ENCODE measurements at regions not wholly inside any gene's neighbourhood (a gene's known extent, or its start where the extent isn't known, plus 50 kb on each side); places are given as distances from the start of the nearest gene placed in this dataset.

GRCh38 chr16:52731219-52731875 is 184.4 kb upstream of the TOX3 start:
- TF ChIP-seq, protein P1, sequence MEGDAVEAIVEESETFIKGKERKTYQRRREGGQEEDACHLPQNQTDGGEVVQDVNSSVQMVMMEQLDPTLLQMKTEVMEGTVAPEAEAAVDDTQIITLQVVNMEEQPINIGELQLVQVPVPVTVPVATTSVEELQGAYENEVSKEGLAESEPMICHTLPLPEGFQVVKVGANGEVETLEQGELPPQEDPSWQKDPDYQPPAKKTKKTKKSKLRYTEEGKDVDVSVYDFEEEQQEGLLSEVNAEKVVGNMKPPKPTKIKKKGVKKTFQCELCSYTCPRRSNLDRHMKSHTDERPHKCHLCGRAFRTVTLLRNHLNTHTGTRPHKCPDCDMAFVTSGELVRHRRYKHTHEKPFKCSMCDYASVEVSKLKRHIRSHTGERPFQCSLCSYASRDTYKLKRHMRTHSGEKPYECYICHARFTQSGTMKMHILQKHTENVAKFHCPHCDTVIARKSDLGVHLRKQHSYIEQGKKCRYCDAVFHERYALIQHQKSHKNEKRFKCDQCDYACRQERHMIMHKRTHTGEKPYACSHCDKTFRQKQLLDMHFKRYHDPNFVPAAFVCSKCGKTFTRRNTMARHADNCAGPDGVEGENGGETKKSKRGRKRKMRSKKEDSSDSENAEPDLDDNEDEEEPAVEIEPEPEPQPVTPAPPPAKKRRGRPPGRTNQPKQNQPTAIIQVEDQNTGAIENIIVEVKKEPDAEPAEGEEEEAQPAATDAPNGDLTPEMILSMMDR (IDR thresholded peaks at IDR 0.05): no peak
- Histone ChIP-seq H3K27me3 (no peaks in the 10 kb centered on the region), H3K27ac (no peak overlapping the region), H3K36me3 (no peaks in the 10 kb centered on the region), H3K9me3 (no peaks in the 10 kb centered on the region), H3K4me1 (ENCODE audit: control insufficient read depth in 1 of 2, insufficient read depth in 1 of 2, low read depth in 1 of 2, low read length in 1 of 2) (peaks cover 10 to 15% of the 10 kb centered on the region in 2 experiments), H3K4me3 (ENCODE audit: low read depth in 1 of 2, low read length in 1 of 2) (no peak overlapping the region)

DNA sequence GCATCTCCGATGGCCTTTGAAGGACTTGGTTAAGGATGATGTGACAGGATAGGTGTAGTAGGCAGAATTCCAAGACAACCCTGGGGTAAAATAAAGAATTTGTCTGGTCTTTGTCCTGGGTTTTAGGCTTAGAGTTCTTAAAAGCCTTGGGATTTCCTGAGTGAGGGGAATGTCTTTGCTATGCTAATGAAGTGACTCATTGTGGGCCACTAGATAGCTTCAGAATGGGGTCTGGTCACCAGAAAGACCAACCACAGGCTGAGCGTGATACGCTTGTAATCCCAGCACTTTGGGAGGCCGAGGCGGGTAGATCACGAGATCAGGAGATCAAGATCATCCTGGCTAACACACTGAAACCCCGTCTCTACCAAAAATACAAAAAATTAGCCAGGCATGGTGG is 182.8 kb upstream of the TOX3 start:
- TF ChIP-seq, protein P1 (IDR thresholded peaks at IDR 0.05): no peak
- Histone ChIP-seq H3K36me3 (no peaks in the 10 kb centered on the region), H3K4me1 (ENCODE audit: control insufficient read depth in 1 of 2, insufficient read depth in 1 of 2, low read depth in 1 of 2, low read length in 1 of 2) (peaks cover 10 to 15% of the 10 kb centered on the region in 2 experiments), H3K27me3 (no peaks in the 10 kb centered on the region), H3K9me3 (no peaks in the 10 kb centered on the region), H3K27ac (no peak overlapping the region), H3K4me3 (ENCODE audit: low read depth in 1 of 2, low read length in 1 of 2) (no peak overlapping the region)

GRCh38 chr16:52727849-52728248 is 180.9 kb upstream of the TOX3 start:
- Histone ChIP-seq H3K27ac (peak overlapping the region; percentile 4), H3K4me1 (ENCODE audit: control insufficient read depth in 1 of 2, insufficient read depth in 1 of 2, low read depth in 1 of 2, low read length in 1 of 2) (peaks cover 10 to 15% of the 10 kb centered on the region in 2 experiments), H3K9me3 (no peaks in the 10 kb centered on the region), H3K4me3 (ENCODE audit: low read depth in 1 of 2, low read length in 1 of 2) (no peak overlapping the region), H3K27me3 (no peaks in the 10 kb centered on the region), H3K36me3 (no peaks in the 10 kb centered on the region)
- TF ChIP-seq, protein P1 (IDR thresholded peaks at IDR 0.05): no peak

DNA sequence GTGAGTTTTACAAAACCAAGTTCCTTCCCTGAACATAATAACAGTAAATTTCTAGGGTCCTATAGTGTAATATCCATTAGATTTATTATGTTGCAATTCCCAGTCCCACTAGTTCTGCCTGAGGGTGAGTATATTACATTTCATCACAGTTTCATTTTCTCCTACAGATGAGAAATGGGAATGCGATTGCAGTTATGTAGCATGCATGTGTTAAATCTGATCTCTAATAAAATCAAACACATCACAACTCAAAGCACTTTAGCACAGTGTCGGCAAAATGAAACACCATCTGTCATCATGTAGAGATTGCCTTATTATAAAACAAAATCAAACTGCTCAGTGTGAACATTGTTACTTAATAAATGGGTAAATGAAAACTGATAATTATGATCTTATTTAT is 180.5 kb upstream of the TOX3 start:
- Histone ChIP-seq H3K27me3 (no peaks in the 10 kb centered on the region), H3K36me3 (no peaks in the 10 kb centered on the region), H3K27ac (peak overlapping the region; percentile 4), H3K9me3 (no peaks in the 10 kb centered on the region), H3K4me3 (ENCODE audit: low read depth in 1 of 2, low read length in 1 of 2) (no peak overlapping the region), H3K4me1 (ENCODE audit: control insufficient read depth in 1 of 2, insufficient read depth in 1 of 2, low read depth in 1 of 2, low read length in 1 of 2) (peaks cover 10 to 15% of the 10 kb centered on the region in 2 experiments)
- TF ChIP-seq, protein P1 (IDR thresholded peaks at IDR 0.05): no peak

DNA sequence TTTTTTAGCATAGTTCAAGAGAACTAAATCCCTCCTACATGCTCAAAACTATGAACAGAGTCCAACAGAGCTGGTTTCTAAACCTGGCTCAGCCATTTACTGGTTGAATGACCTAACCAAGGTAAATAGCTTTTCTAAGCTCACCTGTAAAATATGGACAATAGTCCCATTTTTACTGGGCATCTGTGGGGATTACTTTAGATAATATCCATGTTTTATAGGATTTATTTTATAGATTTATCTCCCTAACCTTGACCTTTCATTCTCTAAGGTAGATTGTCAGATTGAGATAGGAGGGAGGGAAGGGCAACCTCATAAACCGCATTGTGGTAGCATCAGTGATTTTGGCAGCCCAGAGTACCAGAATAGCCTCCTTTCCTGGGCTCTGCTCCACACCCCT is 178.5 kb upstream of the TOX3 start:
- no peak overlapping the region for H3K27ac ChIP-seq
- no peaks in the 10 kb centered on the region for H3K27me3 ChIP-seq
- no peaks in the 10 kb centered on the region for H3K36me3 ChIP-seq
- no peaks in the 10 kb centered on the region for H3K9me3 ChIP-seq
- peaks cover 10 to 15% of the 10 kb centered on the region in 2 experiments for H3K4me1 ChIP-seq (ENCODE audit: control insufficient read depth in 1 of 2, insufficient read depth in 1 of 2, low read depth in 1 of 2, low read length in 1 of 2)
- TF ChIP-seq, protein P1 (IDR thresholded peaks at IDR 0.05): no peak
- no peak overlapping the region for H3K4me3 ChIP-seq (ENCODE audit: low read depth in 1 of 2, low read length in 1 of 2)
